ENCODE measurements at regions not wholly inside any gene's neighbourhood (a gene's known extent, or its start where the extent isn't known, plus 50 kb on each side); places are given as distances from the start of the nearest gene placed in this dataset.
"Not testable (repeated sequence)": the region's sequence is repeated elsewhere in the genome, so short reads cannot be mapped to it uniquely, and the experiment has no call there.

DNA sequence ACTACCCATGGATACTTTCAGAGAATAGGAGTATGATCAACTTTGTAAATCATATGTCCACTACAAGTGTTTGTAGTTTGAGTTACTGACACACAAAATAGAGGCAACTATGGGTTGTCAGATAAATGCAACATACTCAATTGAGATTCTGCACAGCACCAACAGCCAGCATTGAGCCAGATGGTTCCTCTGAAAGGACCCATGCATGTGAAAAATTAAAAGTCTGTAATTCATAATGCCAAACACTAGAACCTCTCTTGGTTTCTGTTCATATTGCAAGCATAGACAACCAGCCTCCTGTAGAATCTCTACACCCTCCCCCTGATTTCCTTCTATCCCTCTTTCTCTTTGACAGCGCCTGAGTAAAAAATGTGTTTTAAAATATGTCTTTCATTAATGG lies 831.0 kb downstream of the C12orf50 start:
- Histone ChIP-seq H3K4me2 (no peak overlapping the region), H4K20me1 (no peaks in the 10 kb centered on the region), H3K36me3 (no peaks in the 10 kb centered on the region), H3K4me1 (no peaks in the 10 kb centered on the region), H3K27ac (no peak overlapping the region), H3K9ac (no peak overlapping the region), H3K9me3 (replicated peaks in 1 of 11) (no peaks in the 10 kb centered on the region), H3K27me3 (no peaks in the 10 kb centered on the region), H3K4me3 (no peak overlapping the region)
- no peak for TF ChIP-seq Cebpa-rat (IDR thresholded peaks at IDR 0.05)

DNA sequence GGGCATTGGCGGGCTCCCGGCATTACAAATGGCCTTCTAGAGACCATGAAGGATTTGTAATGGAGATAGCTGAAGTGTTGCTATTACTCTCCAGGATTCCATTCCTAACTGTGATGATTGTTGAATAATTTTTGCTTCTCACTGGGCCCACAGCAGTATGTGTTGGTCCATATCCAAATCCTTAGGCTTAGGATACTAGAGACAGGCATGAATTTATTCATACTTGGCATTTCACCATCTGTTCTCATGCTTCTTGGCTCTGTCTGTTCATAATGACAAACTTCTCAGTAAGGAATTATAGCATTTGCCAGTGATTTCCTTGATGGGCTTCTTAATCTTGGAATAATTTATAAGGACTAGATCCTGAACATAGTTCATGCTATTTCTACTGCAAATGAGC lies 832.9 kb downstream of the C12orf50 start:
- H3K36me3 ChIP-seq: no peaks in the 10 kb centered on the region
- no peak overlapping the region for H3K4me2 ChIP-seq
- no peaks in the 10 kb centered on the region for H3K4me1 ChIP-seq
- H3K27ac ChIP-seq: no peak overlapping the region
- no peaks in the 10 kb centered on the region for H4K20me1 ChIP-seq
- no peak overlapping the region for H3K4me3 ChIP-seq
- no peaks in the 10 kb centered on the region for H3K9me3 ChIP-seq (replicated peaks in 1 of 11)
- H3K9ac ChIP-seq: no peak overlapping the region
- no peak for TF ChIP-seq Cebpa-rat (IDR thresholded peaks at IDR 0.05)
- no peaks in the 10 kb centered on the region for H3K27me3 ChIP-seq

DNA sequence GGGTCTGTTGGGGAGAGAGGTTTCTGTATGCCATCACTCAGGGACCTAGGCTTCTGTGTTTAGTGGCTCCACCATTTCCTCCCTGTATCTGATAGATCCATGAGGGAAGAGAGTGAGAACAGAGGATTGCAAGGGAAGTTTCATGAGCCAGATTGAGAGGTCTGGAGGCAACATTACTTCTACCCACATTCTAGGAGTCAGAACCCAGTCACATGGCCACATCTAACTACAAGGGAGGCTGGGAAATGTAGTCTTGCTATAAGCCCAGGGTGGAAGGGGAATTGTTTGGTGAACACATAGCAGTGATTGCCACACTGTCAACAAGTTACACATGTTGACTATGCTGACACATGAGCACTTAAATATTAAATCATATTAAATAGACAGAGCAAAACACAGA lies 834.8 kb downstream of the C12orf50 start:
- H4K20me1 ChIP-seq; H3K9ac ChIP-seq; H3K9me3 ChIP-seq (replicated peaks in 1 of 11); H3K36me3 ChIP-seq; H3K4me3 ChIP-seq; H3K4me1 ChIP-seq; H3K27ac ChIP-seq; H3K4me2 ChIP-seq; H3K27me3 ChIP-seq: not testable (repeated sequence)

DNA sequence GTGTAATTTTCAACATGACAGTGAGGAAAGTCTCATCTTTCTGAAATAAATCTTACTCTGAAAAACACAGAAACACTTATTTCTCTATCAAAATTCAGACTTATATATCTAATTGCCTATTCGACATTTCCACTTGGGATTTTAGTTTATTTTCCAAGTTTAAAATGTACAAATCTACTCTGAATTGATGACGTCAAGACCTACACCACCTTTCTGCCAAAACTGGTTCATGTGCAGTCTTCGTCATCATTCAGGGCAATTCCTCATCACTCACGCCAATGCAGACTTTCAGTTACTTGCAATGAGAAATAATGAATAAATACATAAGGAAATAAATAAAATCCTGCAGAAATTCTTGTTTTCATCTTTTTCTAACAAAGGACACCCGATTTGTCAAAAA lies 843.8 kb downstream of the C12orf50 start:
- H3K9me3 ChIP-seq (replicated peaks in 1 of 11): no peaks in the 10 kb centered on the region
- no peaks in the 10 kb centered on the region for H3K36me3 ChIP-seq
- H4K20me1 ChIP-seq: no peaks in the 10 kb centered on the region
- TF ChIP-seq Cebpa-rat (IDR thresholded peaks at IDR 0.05): no peak
- H3K4me2 ChIP-seq: no peak overlapping the region
- no peaks in the 10 kb centered on the region for H3K4me1 ChIP-seq
- H3K9ac ChIP-seq: no peak overlapping the region
- H3K27me3 ChIP-seq: no peaks in the 10 kb centered on the region
- no peak overlapping the region for H3K27ac ChIP-seq
- no peak overlapping the region for H3K4me3 ChIP-seq

DNA sequence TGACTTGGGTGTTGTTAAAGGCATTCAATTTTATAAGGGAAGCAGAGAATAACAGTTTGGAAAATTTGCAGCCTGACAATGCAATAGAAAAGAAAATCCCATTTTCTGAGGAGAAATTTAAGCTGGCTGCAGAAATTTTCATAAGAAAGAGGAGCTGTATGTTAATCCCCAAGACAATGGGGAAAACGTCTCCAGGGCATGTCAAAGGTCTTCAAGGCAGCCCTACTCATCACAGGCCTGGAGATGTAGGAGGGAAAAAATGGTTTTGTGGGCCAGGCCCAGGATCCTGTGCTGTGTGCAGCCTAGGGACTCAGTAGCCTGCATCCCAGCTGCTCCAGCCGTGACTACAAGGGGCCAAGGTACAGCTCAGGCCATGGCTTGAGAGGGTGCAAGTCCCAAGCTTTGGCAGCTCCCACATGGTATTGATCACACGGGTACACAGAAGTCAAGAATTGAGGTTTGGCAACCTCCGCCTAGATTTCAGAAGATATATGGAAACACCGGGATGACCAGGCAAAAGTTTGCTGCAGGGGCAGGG lies 846.4 kb downstream of the C12orf50 start:
- Histone ChIP-seq H3K4me3 (no peak overlapping the region), H3K9ac (no peak overlapping the region), H3K9me3 (replicated peaks in 1 of 11) (no peaks in the 10 kb centered on the region), H3K27me3 (no peaks in the 10 kb centered on the region), H3K4me2 (no peak overlapping the region), H4K20me1 (no peaks in the 10 kb centered on the region), H3K36me3 (no peaks in the 10 kb centered on the region), H3K27ac (no peak overlapping the region), H3K4me1 (no peaks in the 10 kb centered on the region)
- TF ChIP-seq Cebpa-rat (IDR thresholded peaks at IDR 0.05): no peak

DNA sequence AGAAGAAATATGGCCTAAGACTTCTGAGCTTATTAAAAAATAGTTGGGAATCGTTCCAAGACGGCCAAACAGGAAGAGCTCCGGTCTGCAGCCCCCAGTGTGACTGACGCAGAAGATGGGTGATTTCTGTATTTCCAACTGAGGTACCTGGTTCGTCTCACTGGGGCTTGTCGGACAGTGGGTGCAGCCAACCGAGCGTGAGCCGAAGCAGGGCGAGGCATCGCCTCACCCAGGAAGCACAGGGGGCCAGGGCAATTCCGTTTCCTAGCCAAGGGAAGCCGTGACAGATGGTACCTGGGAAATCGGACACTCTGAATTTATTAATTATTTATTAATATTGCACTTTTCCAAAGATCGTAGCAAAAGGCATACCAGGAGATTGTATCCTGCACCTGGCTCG lies 857.8 kb downstream of the C12orf50 start:
- Histone ChIP-seq H3K4me1 (no peaks in the 10 kb centered on the region), H4K20me1 (no peaks in the 10 kb centered on the region), H3K4me3 (no peak overlapping the region), H3K9ac (no peak overlapping the region), H3K36me3 (no peaks in the 10 kb centered on the region), H3K27ac (no peak overlapping the region), H3K27me3 (no peaks in the 10 kb centered on the region), H3K4me2 (no peak overlapping the region), H3K9me3 (replicated peaks in 1 of 11) (peaks cover 7 to 9% (median 8%) of the 10 kb centered on the region in 11 experiments)
- no peak for TF ChIP-seq Cebpa-rat (IDR thresholded peaks at IDR 0.05)

DNA sequence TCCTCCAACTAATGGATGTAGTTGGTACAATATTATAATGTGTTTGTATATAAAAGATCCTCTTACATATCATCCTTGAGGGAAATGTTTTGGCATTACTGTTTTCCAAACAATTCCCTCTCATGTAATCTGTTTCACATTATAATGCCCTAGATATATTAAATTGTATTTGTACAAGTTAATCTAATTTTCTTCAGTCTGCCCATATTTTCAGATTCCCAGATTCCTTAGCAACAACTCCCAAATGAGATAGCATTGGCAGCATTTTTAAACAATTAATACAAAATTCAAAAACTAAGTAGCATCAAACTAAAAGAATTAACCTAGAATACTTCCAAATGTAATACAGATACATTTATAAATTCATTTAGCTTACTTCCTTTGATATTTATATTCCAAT lies 860.2 kb downstream of the C12orf50 start:
- TF ChIP-seq Cebpa-rat (IDR thresholded peaks at IDR 0.05): no peak
- Histone ChIP-seq H3K9ac (no peak overlapping the region), H3K4me2 (no peak overlapping the region), H3K36me3 (0 out of 22 replicates have a peak, but pooled peaks cover 0 to 4% (median 0%) of the 10 kb centered on the region in 11 experiments), H3K27me3 (no peaks in the 10 kb centered on the region), H3K9me3 (replicated peaks in 1 of 11) (peaks cover 23 to 29% (median 25%) of the 10 kb centered on the region in 11 experiments), H3K4me3 (no peak overlapping the region), H4K20me1 (no peaks in the 10 kb centered on the region), H3K4me1 (no peaks in the 10 kb centered on the region), H3K27ac (no peak overlapping the region)

DNA sequence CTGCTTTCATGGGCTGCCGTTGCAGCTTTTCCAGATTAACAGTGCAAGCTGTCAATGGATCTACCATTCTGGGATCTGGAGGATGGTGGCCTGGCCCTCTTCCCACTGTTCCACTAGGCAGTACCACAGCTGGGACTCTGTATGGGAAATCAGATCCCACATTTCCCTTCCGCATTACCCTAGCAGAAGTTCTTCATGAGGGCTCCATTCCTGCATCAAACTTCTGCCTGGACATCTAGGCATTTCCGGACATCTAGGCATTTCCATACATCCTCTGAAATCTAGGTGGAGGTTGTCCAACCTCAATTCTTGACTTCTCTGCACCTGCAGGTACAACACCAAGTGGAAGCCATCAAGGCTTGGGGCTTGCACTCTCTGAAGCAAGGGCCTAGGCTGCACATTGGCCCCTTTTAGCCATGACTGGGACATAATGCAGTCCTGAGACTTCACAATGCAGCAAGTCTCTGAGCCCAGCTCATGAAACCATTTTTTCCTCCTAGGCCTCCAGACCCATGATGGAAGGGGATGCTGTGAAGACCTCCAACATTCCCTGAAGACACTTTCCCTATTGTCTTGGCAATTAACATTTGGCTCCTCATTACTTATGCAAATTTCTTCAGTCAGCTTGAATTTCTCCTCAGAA lies 863.3 kb downstream of the C12orf50 start:
- H3K9ac ChIP-seq: no peak overlapping the region
- no peaks in the 10 kb centered on the region for H3K27me3 ChIP-seq
- H4K20me1 ChIP-seq: no peaks in the 10 kb centered on the region
- H3K4me2 ChIP-seq: no peak overlapping the region
- peaks cover 23 to 29% (median 25%) of the 10 kb centered on the region in 11 experiments for H3K9me3 ChIP-seq (replicated peaks in 1 of 11)
- 0 out of 22 replicates have a peak, but pooled peaks cover 0 to 4% (median 0%) of the 10 kb centered on the region in 11 experiments for H3K36me3 ChIP-seq
- H3K4me3 ChIP-seq: no peak overlapping the region
- no peak for TF ChIP-seq Cebpa-rat (IDR thresholded peaks at IDR 0.05)
- H3K4me1 ChIP-seq: no peaks in the 10 kb centered on the region
- H3K27ac ChIP-seq: no peak overlapping the region

DNA sequence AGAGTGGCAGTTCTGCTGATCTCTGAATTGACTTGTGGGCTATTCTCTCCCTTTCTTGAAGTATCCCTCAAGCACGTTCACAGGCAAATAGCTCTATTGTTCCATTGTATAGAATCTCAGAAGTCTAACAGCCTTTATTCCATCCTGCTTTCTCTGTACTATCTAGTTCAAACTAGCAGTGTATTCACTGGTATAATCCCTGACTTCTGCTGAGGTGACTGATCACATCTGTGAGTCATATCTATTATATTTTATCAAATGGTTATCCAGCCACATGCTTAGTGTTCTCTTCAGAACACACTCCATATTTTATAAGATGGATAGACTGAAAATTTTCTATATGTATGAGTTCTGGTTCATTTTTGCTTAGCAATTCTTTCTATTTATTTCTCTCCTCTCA lies 866.1 kb downstream of the C12orf50 start:
- Histone ChIP-seq H3K27ac (no peak overlapping the region), H3K9me3 (replicated peaks in 1 of 11) (peaks cover 23 to 29% (median 25%) of the 10 kb centered on the region in 11 experiments), H3K4me2 (no peak overlapping the region), H3K27me3 (no peaks in the 10 kb centered on the region), H3K36me3 (0 out of 22 replicates have a peak, but pooled peaks cover 0 to 4% (median 0%) of the 10 kb centered on the region in 11 experiments), H4K20me1 (no peaks in the 10 kb centered on the region), H3K9ac (no peak overlapping the region), H3K4me3 (no peak overlapping the region), H3K4me1 (no peaks in the 10 kb centered on the region)
- TF ChIP-seq Cebpa-rat (IDR thresholded peaks at IDR 0.05): no peak

All from BLaER1 treated with 17β-estradiol and CSF1 and Interleukin-3, amounts not matched to agents 10 nM and 100 nM (cell line).